Activated CD8-positive, alpha-beta T cell treated with anti-CD3 and anti-CD28 coated beads for 36 hours (primary cell): ENCODE measurements at regions not wholly inside any gene's neighbourhood (a gene's known extent, or its start where the extent isn't known, plus 50 kb on each side); places are given as distances from the start of the nearest gene placed in this dataset.

ENCODE experiments used
- ATAC-seq: fragments of 200-7000 bp; cut with Tn5 transposase; one replicate; pipeline ENCODE4 v1.10.0; 2021; ENCODE audit warnings: mild to moderate bottlenecking, moderate library complexity
- CTCF ChIA-PET: fragments of 350-600 bp; sonication (Branson Sonifier 250); formaldehyde crosslinking; loops from one replicate; lab custom pipeline; 2021; ENCODE audit warnings: antibody characterized with exemption; lab: Charles Lee
- POLR2A ChIA-PET: fragments of 350-600 bp; sonication (Branson Sonifier 250); formaldehyde crosslinking; loops from one replicate; lab custom pipeline; 2021; ENCODE audit warnings: antibody characterized with exemption; lab: Charles Lee
- DNase-seq: peaks from one replicate; pipeline ENCODE4 v3.0.0-alpha.2; 2020
- H3K27ac Mint-ChIP-seq: one replicate; pipeline ENCODE4 v1.8.0; 2021; ENCODE audit warnings: mild to moderate bottlenecking, mixed read lengths
- H3K27me3 Mint-ChIP-seq: one replicate; pipeline ENCODE4 v1.8.0; 2021; ENCODE audit warnings: mixed read lengths
- H3K36me3 Mint-ChIP-seq: one replicate; pipeline ENCODE4 v1.8.0; 2021; ENCODE audit warnings: low read depth, mixed read lengths
- H3K4me1 Mint-ChIP-seq: one replicate; pipeline ENCODE4 v1.8.0; 2021; ENCODE audit warnings: low read depth, mixed read lengths
- H3K4me3 Mint-ChIP-seq: one replicate; pipeline ENCODE4 v1.8.0; 2021; ENCODE audit warnings: mild to moderate bottlenecking, moderate library complexity, mixed read lengths
- H3K9me3 Mint-ChIP-seq: one replicate; pipeline ENCODE4 v1.8.0; 2021; ENCODE audit warnings: mixed read lengths
- intact Hi-C: fragments of 100-400 bp; cut with micrococcal nuclease; formaldehyde crosslinking; loops from one replicate; pipeline ENCODE4 v1.10.0; 2022
- TF ChIP-seq, protein P1 (sequence below): fragments of 200-600 bp; IDR thresholded peaks from one replicate; pipeline ENCODE4 v1.8.0; 2022; ENCODE audit warnings: antibody characterized with exemption, mild to moderate bottlenecking

DNA sequence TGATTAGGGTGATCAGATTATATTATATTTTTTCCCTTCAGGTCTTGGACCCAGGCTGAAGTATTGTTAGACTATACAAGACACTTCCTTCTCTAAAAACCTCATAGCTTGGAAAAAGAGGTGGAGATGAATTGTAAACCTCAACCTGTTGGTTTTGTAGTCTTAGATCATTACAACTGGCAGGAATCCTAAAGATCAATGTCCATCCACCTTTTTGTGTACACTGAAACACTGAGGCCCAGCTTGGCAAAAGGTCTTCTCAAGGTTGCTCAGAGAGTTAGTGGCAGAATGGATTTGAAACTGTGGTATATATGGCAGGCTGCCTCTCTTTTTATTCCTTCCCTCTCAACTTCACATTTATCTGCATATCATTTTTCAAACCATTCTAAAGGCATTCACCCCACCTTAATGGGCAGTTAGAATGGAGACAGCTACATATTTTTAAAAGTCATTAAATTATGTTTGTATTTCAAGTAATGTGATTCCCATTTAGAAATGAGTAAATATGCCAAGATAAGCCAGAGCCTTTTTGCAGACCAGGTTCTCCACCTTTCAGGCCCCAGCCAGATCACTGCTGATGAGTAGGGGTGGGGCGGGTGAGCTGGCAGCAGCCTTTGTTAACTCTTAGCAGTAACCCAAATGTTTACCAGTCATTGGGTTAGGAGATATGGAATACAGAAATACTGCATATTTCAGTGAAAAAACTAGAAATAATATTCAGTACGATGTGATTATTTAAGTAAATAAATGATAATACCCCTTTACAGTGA, 243.2 kb upstream of the F9 start:
- no peaks in the 10 kb centered on the region for H3K36me3 Mint-ChIP-seq
- DNase-seq: no peak
- H3K4me3 Mint-ChIP-seq: no peak overlapping the region
- ChIA-PET POLR2A (no interaction called here), CTCF (no interaction called here)
- no peak overlapping the region for H3K27ac Mint-ChIP-seq
- TF ChIP-seq, protein P1, sequence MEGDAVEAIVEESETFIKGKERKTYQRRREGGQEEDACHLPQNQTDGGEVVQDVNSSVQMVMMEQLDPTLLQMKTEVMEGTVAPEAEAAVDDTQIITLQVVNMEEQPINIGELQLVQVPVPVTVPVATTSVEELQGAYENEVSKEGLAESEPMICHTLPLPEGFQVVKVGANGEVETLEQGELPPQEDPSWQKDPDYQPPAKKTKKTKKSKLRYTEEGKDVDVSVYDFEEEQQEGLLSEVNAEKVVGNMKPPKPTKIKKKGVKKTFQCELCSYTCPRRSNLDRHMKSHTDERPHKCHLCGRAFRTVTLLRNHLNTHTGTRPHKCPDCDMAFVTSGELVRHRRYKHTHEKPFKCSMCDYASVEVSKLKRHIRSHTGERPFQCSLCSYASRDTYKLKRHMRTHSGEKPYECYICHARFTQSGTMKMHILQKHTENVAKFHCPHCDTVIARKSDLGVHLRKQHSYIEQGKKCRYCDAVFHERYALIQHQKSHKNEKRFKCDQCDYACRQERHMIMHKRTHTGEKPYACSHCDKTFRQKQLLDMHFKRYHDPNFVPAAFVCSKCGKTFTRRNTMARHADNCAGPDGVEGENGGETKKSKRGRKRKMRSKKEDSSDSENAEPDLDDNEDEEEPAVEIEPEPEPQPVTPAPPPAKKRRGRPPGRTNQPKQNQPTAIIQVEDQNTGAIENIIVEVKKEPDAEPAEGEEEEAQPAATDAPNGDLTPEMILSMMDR: no peak
- peaks cover 2% of the 10 kb centered on the region for H3K9me3 Mint-ChIP-seq
- intact Hi-C loops: no loop called here
- H3K27me3 Mint-ChIP-seq: no peaks in the 10 kb centered on the region
- ATAC-seq: no peak
- no peaks in the 10 kb centered on the region for H3K4me1 Mint-ChIP-seq

DNA sequence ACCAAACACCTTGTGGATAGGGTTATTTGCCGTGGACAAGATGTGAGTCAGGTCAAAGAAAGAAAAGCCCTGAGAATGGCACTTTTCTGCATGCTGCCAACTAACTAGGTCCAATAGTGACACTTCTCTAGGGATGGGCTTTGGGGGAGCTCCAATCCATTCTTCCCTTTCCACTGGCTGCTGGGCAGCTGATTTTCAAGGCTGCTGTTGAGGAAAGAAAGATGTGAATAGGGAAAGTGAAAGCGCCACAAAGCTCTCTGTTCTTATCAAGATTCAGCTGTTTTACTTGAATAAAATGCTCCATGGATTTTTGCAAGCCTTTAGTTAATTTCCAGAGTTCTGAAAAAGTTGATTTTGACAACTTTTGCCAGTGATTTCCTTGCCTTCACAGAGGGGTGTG, 244.2 kb upstream of the F9 start:
- DNase-seq (no peak), ATAC-seq (no peak)
- no peak overlapping the region for H3K27ac Mint-ChIP-seq
- ChIA-PET POLR2A (no interaction called here), CTCF (no interaction called here)
- no peaks in the 10 kb centered on the region for H3K27me3 Mint-ChIP-seq
- peaks cover 2% of the 10 kb centered on the region for H3K9me3 Mint-ChIP-seq
- intact Hi-C loops: no loop called here
- H3K4me3 Mint-ChIP-seq: no peak overlapping the region
- no peaks in the 10 kb centered on the region for H3K36me3 Mint-ChIP-seq
- TF ChIP-seq, protein P1: no peak
- H3K4me1 Mint-ChIP-seq: no peaks in the 10 kb centered on the region

DNA sequence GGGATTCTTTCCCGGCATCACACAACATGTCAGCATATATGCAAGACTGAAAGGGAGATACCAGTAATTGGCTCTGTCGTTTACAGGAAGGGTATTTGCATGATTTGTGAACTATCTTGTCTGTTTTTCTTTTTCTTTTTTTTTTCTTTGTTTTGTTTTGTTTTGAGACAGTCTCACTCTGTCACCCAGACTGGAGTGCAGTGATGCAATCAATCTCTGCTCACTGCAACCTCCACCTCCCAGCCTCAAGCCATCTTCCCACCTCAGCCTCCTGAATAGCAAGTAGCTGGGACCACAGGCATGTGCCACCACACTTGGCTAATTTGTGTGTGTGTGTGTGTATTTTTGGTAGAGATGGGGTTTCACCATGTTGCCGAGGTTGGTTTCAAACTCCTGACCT, 262.7 kb upstream of the F9 start:
- Mint-ChIP-seq H3K4me1 (no peaks in the 10 kb centered on the region), H3K27me3 (no peaks in the 10 kb centered on the region), H3K36me3 (no peaks in the 10 kb centered on the region), H3K4me3 (no peak overlapping the region), H3K9me3 (no peaks in the 10 kb centered on the region), H3K27ac (no peak overlapping the region)
- DNase-seq (no peak), ATAC-seq (no peak)
- intact Hi-C loops: no loop called here
- TF ChIP-seq, protein P1: no peak
- ChIA-PET POLR2A (no interaction called here), CTCF (no interaction called here)

DNA sequence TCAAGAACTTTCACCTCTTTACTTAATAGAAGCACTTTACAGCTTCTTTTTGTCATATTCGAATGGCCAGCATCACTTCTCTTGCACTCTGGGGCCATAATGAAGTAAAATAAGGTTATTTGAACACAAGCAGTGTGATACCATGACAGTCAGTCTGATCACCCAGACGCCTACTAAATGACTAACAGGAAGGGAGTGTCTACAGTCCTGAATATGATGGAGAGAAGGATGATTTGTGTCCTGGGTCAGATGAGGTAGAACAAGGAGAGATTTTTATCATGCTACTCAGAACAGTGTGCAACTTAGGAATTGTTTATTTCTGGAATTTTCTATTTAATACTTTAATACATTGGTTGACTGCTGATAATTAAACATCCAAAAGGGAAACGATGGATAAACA, 284.2 kb upstream of the F9 start:
- no peak overlapping the region for H3K4me3 Mint-ChIP-seq
- ATAC-seq (no peak), DNase-seq (no peak)
- no peaks in the 10 kb centered on the region for H3K4me1 Mint-ChIP-seq
- POLR2A ChIA-PET: no interaction called here
- H3K27me3 Mint-ChIP-seq: no peaks in the 10 kb centered on the region
- TF ChIP-seq, protein P1: no peak
- no peaks in the 10 kb centered on the region for H3K36me3 Mint-ChIP-seq
- H3K27ac Mint-ChIP-seq: no peak overlapping the region
- H3K9me3 Mint-ChIP-seq: peaks cover 2% of the 10 kb centered on the region
- CTCF ChIA-PET: no interaction called here
- intact Hi-C loops: no loop called here

DNA sequence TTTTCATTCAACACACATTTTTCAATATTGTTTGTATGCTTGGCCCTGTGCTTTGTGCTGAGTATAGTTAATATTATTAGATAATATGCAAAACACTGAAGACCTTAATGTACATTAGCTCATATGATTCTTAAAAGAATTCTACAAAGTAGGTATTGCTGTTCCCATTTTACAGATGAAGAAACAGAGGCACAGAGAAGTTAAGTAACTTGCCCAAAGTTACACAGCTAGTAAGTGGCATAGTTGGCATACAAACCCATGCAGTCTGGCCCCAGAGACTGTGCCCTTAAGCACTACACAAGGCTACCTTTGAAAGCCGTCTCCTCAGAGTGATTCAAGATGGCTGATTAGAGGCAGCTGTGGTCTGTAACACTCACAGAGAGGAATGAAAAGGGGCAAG, 293.4 kb upstream of the F9 start:
- TF ChIP-seq, protein P1: no peak
- ChIA-PET POLR2A (no interaction called here), CTCF (no interaction called here)
- ATAC-seq (no peak), DNase-seq (no peak)
- Mint-ChIP-seq H3K27me3 (no peaks in the 10 kb centered on the region), H3K36me3 (no peaks in the 10 kb centered on the region), H3K27ac (no peak overlapping the region), H3K4me3 (no peak overlapping the region), H3K9me3 (no peaks in the 10 kb centered on the region), H3K4me1 (no peaks in the 10 kb centered on the region)
- intact Hi-C loops: no loop called here
